ENCODE measurements at regions not wholly inside any gene's neighbourhood (a gene's known extent, or its start where the extent isn't known, plus 50 kb on each side); places are given as distances from the start of the nearest gene placed in this dataset.

GRCh38 chr1:87549738-87550137 is 221.1 kb downstream of the LMO4 start:
- no peak overlapping the region for H3K27ac ChIP-seq
- no peak for TF ChIP-seq ZFX (IDR thresholded peaks at IDR 0.05; ENCODE audit: borderline replicate concordance)
- TF ChIP-seq CTCF (IDR thresholded peaks at IDR 0.05) = no peak

- no peak for TF ChIP-seq ZFX (IDR thresholded peaks at IDR 0.05; ENCODE audit: borderline replicate concordance)
- no peak for TF ChIP-seq CTCF (IDR thresholded peaks at IDR 0.05)
- no peak overlapping the region for H3K27ac ChIP-seq
Observed at GRCh38 chr1:87553511-87553910, 224.8 kb downstream of the LMO4 start.

- no peak overlapping the region for H3K27ac ChIP-seq
- TF ChIP-seq CTCF (IDR thresholded peaks at IDR 0.05) (no peak), ZFX (IDR thresholded peaks at IDR 0.05; ENCODE audit: borderline replicate concordance) (no peak)
Observed at GRCh38 chr1:87555366-87555765, 226.7 kb downstream of the LMO4 start.

GRCh38 chr1:87556326-87556725 is 227.6 kb downstream of the LMO4 start:
- TF ChIP-seq CTCF (IDR thresholded peaks at IDR 0.05) (no peak), ZFX (IDR thresholded peaks at IDR 0.05; ENCODE audit: borderline replicate concordance) (no peak)
- no peak overlapping the region for H3K27ac ChIP-seq

GRCh38 chr1:87558921-87559320 is 230.2 kb downstream of the LMO4 start:
- H3K27ac ChIP-seq = no peak overlapping the region
- no peak for TF ChIP-seq CTCF (IDR thresholded peaks at IDR 0.05)
- TF ChIP-seq ZFX (IDR thresholded peaks at IDR 0.05; ENCODE audit: borderline replicate concordance) = no peak

DNA sequence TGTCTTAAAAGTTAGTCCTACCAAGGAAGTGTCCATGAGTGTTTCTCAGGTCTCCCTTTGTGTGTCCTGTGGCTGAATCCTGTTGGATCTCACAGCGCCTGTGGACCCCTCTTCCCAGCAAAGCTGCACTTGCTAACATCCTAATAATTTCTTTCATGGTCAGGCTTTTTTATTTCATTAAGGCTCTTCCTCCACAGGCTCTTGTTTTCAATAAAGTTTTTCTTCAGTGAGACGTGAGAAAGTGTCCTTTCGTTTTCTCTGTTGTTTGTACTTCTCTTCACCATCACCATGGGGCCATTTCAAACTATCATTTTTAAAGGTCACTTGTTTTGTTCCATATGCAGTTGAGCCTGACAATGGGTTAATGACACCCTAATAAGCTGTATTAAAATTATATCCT is 231.5 kb downstream of the LMO4 start:
- H3K27ac ChIP-seq = no peak overlapping the region
- TF ChIP-seq CTCF (IDR thresholded peaks at IDR 0.05) = no peak
- TF ChIP-seq ZFX (IDR thresholded peaks at IDR 0.05; ENCODE audit: borderline replicate concordance) = no peak

DNA sequence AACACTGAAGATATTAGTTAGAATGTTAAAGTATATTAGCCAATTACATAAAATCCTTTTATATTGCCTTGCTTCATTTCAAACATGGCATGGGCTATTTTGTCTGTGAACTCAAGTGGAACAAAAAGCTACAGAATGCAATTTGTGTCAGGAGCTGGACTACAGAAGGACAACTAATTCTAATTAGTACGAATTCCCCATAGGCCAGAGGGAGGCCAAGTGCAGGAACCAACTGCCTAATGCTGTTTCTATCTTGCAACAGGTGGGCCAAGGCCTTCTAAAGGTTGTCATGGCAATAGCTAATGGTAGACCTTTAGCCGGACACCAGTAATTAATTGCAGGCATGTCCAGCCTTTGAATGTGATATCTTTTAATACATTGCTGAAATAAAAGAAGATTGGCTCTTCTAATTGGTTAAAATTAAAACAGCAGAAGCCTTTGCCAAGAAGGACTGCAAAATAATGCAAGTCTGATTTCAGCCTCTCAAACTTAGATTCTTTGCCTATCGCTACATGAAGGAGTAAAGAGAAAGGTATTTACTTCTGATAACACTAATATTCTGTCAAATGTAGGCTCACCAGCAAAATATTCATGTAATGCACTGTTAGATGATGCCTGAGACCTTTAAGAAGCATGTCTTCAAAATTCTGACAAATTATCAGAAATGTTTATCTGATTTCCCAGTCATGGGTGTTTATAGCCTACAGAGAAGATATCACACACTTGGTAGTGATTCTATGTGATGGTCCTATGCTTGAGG is 232.1 kb downstream of the LMO4 start:
- no peak overlapping the region for H3K27ac ChIP-seq
- TF ChIP-seq CTCF (IDR thresholded peaks at IDR 0.05) (no peak), ZFX (IDR thresholded peaks at IDR 0.05; ENCODE audit: borderline replicate concordance) (no peak)
